SK-N-SH treated with all-trans-retinoic acid at 6 μM for 48 hours (cell line): ENCODE measurements at regions not wholly inside any gene's neighbourhood (a gene's known extent, or its start where the extent isn't known, plus 50 kb on each side); places are given as distances from the start of the nearest gene placed in this dataset.

Source experiments
- BACH2 ChIP-seq: fragments of 250-450 bp; sonication (Bioruptor Pico); IDR thresholded peaks from 2 replicates; pipeline ENCODE4 v1.9.0; 2021; ENCODE audit warnings: mild to moderate bottlenecking, borderline replicate concordance
- CREB5 ChIP-seq: fragments of 250-450 bp; sonication (Bioruptor Pico); IDR thresholded peaks from 2 replicates; pipeline ENCODE4 v1.5.1; 2020; ENCODE audit warnings: low read depth, mild to moderate bottlenecking, moderate library complexity
- CSDC2 ChIP-seq: fragments of 250-450 bp; sonication (Bioruptor Pico); IDR thresholded peaks from 2 replicates; pipeline ENCODE4 v1.5.0; 2020; ENCODE audit warnings: mild to moderate bottlenecking, moderate library complexity

GRCh38 chr6:168730931-168731716 lies 290.1 kb downstream of the SMOC2 start:
- TF ChIP-seq CSDC2 = no peak
- no peak for TF ChIP-seq BACH2
- no peak for TF ChIP-seq CREB5 (CRISPR knock-in tag)
